Parathyroid adenoma (tissue), 2 donors: ENCODE measurements at regions not wholly inside any gene's neighbourhood (a gene's known extent, or its start where the extent isn't known, plus 50 kb on each side); places are given as distances from the start of the nearest gene placed in this dataset.

Source experiments
- H2AFZ ChIP-seq: fragments of 300-600 bp; sonication (generic); one replicate; pipeline ENCODE4 v1.7.0; 2017; ENCODE audit warnings: antibody characterized with exemption, mild to moderate bottlenecking
- H3K27ac ChIP-seq: fragments of 300-600 bp; sonication (generic); one replicate; pipeline ENCODE4 v1.7.0; 2017
- H3K27me3 ChIP-seq: fragments of 300-600 bp; sonication (generic); one replicate; pipeline ENCODE4 v1.7.0; 2017; ENCODE audit warnings: low read length; ENCODE audit not compliant: control insufficient read depth, insufficient read depth
- H3K36me3 ChIP-seq: fragments of 300-600 bp; sonication (generic); one replicate; pipeline ENCODE4 v1.7.0; 2017; ENCODE audit warnings: low read length; ENCODE audit not compliant: control insufficient read depth, insufficient read depth
- H3K4me1 ChIP-seq: fragments of 300-600 bp; sonication (generic); one replicate; pipeline ENCODE4 v1.7.0; 2017; ENCODE audit warnings: control low read depth
- H3K4me2 ChIP-seq: fragments of 300-600 bp; sonication (generic); one replicate; pipeline ENCODE4 v1.7.0; 2017; ENCODE audit warnings: low read length
- H3K4me3 ChIP-seq: fragments of 300-600 bp; sonication (generic); one replicate; pipeline ENCODE4 v1.7.0; 2017; ENCODE audit warnings: low read depth, low read length
- H3K79me2 ChIP-seq: fragments of 300-600 bp; sonication (generic); one replicate; pipeline ENCODE4 v1.7.0; 2017; ENCODE audit warnings: control low read depth
- H3K9ac ChIP-seq: fragments of 300-600 bp; sonication (generic); one replicate; pipeline ENCODE4 v1.7.0; 2017; ENCODE audit warnings: mild to moderate bottlenecking
- H3K9me3 ChIP-seq: fragments of 300-600 bp; sonication (generic); one replicate; pipeline ENCODE4 v1.7.0; 2017; ENCODE audit warnings: low read length; ENCODE audit not compliant: control insufficient read depth
- CTCF ChIP-seq: fragments of 300-600 bp; sonication (generic); IDR thresholded peaks from one replicate; pipeline ENCODE4 v1.7.0; 2017; ENCODE audit warnings: antibody characterized with exemption, mild to moderate bottlenecking
- donor health status: primary hyperparathyroidism.

GRCh38 chr11:81359476-81359875 lies 1374.2 kb downstream of the FAM181B start:
- no peaks in the 10 kb centered on the region for H3K79me2 ChIP-seq
- no peaks in the 10 kb centered on the region for H3K36me3 ChIP-seq
- no peak overlapping the region for H2AFZ ChIP-seq
- H3K4me1 ChIP-seq, result no peaks in the 10 kb centered on the region
- H3K4me3 ChIP-seq, result no peak overlapping the region
- H3K27ac ChIP-seq, result no peak overlapping the region
- no peak for TF ChIP-seq CTCF
- no peaks in the 10 kb centered on the region for H3K27me3 ChIP-seq
- no peak overlapping the region for H3K4me2 ChIP-seq
- no peaks in the 10 kb centered on the region for H3K9me3 ChIP-seq
- H3K9ac ChIP-seq, result no peak overlapping the region

- no peak for TF ChIP-seq CTCF
- H3K36me3 ChIP-seq, result no peaks in the 10 kb centered on the region
- no peak overlapping the region for H3K27ac ChIP-seq
- no peak overlapping the region for H3K9ac ChIP-seq
- H3K4me3 ChIP-seq, result no peak overlapping the region
- no peak overlapping the region for H2AFZ ChIP-seq
- no peaks in the 10 kb centered on the region for H3K27me3 ChIP-seq
- no peak overlapping the region for H3K4me2 ChIP-seq
- no peaks in the 10 kb centered on the region for H3K9me3 ChIP-seq
- H3K79me2 ChIP-seq, result no peaks in the 10 kb centered on the region
- no peaks in the 10 kb centered on the region for H3K4me1 ChIP-seq
These were observed 1388.1 kb downstream of the FAM181B start for GRCh38 chr11:81345609-81346008.

- Histone ChIP-seq H3K27ac (no peak overlapping the region), H3K4me2 (no peak overlapping the region), H3K9me3 (no peaks in the 10 kb centered on the region), H3K36me3 (no peaks in the 10 kb centered on the region), H2AFZ (no peak overlapping the region), H3K4me1 (no peaks in the 10 kb centered on the region), H3K9ac (no peak overlapping the region), H3K4me3 (no peak overlapping the region), H3K79me2 (no peaks in the 10 kb centered on the region), H3K27me3 (no peaks in the 10 kb centered on the region)
- TF ChIP-seq CTCF, result no peak
These were observed 1390.7 kb downstream of the FAM181B start for GRCh38 chr11:81342966-81343365.

GRCh38 chr11:81340225-81340624 lies 1393.4 kb downstream of the FAM181B start:
- TF ChIP-seq CTCF, result no peak
- Histone ChIP-seq H3K9me3 (no peaks in the 10 kb centered on the region), H3K27ac (no peak overlapping the region), H3K4me2 (no peak overlapping the region), H3K36me3 (no peaks in the 10 kb centered on the region), H3K27me3 (no peaks in the 10 kb centered on the region), H3K9ac (no peak overlapping the region), H3K4me1 (no peaks in the 10 kb centered on the region), H3K4me3 (no peak overlapping the region), H3K79me2 (no peaks in the 10 kb centered on the region), H2AFZ (no peak overlapping the region)

- no peak overlapping the region for H3K27ac ChIP-seq
- no peak overlapping the region for H3K4me2 ChIP-seq
- H3K79me2 ChIP-seq, result no peaks in the 10 kb centered on the region
- H3K9ac ChIP-seq, result no peak overlapping the region
- no peak overlapping the region for H2AFZ ChIP-seq
- no peak overlapping the region for H3K4me3 ChIP-seq
- no peaks in the 10 kb centered on the region for H3K36me3 ChIP-seq
- H3K27me3 ChIP-seq, result no peaks in the 10 kb centered on the region
- no peak for TF ChIP-seq CTCF
- no peaks in the 10 kb centered on the region for H3K9me3 ChIP-seq
- H3K4me1 ChIP-seq, result no peaks in the 10 kb centered on the region
These were observed 1394.1 kb downstream of the FAM181B start for GRCh38 chr11:81339521-81339920.
